ENCODE measurements at regions not wholly inside any gene's neighbourhood (a gene's known extent, or its start where the extent isn't known, plus 50 kb on each side); places are given as distances from the start of the nearest gene placed in this dataset.
"Not testable (repeated sequence)": the region's sequence is repeated elsewhere in the genome, so short reads cannot be mapped to it uniquely, and the experiment has no call there.

GRCh38 chr6:6439778-6440177, 119.3 kb upstream of the F13A1 start:
- Histone ChIP-seq H3K27me3 (ENCODE audit: insufficient read depth, low read length) (peaks cover 4% of the 10 kb centered on the region), H3K4me3 (ENCODE audit: low read length) (no peak overlapping the region), H3K9me3 (ENCODE audit: low read depth, low read length) (no peaks in the 10 kb centered on the region), H3K4me1 (ENCODE audit: insufficient read depth, low read length) (no peaks in the 10 kb centered on the region)

GRCh38 chr6:6452002-6452401, 131.5 kb upstream of the F13A1 start:
- Histone ChIP-seq H3K9me3 (ENCODE audit: low read depth, low read length) (no peaks in the 10 kb centered on the region), H3K4me3 (ENCODE audit: low read length) (no peak overlapping the region), H3K27me3 (ENCODE audit: insufficient read depth, low read length) (no peaks in the 10 kb centered on the region), H3K4me1 (ENCODE audit: insufficient read depth, low read length) (no peaks in the 10 kb centered on the region)

GRCh38 chr6:6453186-6453585, 132.7 kb upstream of the F13A1 start:
- H3K4me1 ChIP-seq (ENCODE audit: insufficient read depth, low read length) = no peaks in the 10 kb centered on the region

DNA sequence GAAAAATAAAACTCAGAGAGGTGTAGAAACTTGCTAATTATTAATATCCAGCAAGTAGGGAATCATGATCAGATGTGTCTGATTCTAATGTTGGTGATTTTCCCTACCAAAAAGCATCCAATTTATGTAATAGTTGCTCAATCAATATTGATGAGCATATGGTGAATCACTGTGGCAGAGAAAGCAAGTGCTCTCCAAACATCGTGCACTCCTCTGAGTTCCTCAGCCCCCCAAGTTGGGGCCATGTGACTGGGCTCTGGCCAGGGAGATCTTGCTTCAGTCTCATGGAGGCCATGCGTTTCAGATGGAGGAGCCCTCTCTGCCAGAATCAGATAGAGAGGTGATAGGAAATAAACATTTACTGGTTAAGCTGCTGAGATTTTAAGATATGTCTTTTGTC, 133.2 kb upstream of the LY86 start:
- Histone ChIP-seq H3K9me3 (ENCODE audit: low read depth, low read length) (no peaks in the 10 kb centered on the region), H3K4me1 (ENCODE audit: insufficient read depth, low read length) (no peaks in the 10 kb centered on the region), H3K27me3 (ENCODE audit: insufficient read depth, low read length) (no peaks in the 10 kb centered on the region), H3K4me3 (ENCODE audit: low read length) (no peak overlapping the region)

More at GRCh38 chr6:6453186-6453585, 132.7 kb upstream of the F13A1 start:
- H3K9me3 ChIP-seq (ENCODE audit: low read depth, low read length) = no peaks in the 10 kb centered on the region
- H3K27me3 ChIP-seq (ENCODE audit: insufficient read depth, low read length) = no peaks in the 10 kb centered on the region
- H3K4me3 ChIP-seq (ENCODE audit: low read length) = no peak overlapping the region

DNA sequence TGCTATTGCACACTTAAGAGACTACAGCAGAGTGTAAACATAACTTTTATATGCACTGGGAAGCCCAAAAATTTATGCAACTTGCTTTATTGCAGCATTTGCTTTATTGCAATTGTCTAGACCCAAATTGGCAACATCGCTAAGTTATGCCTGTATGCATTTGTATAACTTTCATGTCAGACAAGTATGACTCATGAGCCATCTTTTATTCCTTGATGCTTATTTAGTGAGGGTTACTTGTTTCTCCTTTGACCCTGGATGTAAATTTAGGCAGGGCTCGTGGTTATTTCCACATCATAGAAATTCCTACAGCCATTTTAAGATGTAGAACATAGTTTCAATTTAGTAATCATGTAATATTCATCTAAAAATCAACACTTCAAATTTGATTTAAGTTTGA, 130.3 kb upstream of the LY86 start:
- no peaks in the 10 kb centered on the region for H3K27me3 ChIP-seq (ENCODE audit: insufficient read depth, low read length)
- no peaks in the 10 kb centered on the region for H3K9me3 ChIP-seq (ENCODE audit: low read depth, low read length)
- H3K4me3 ChIP-seq (ENCODE audit: low read length) = no peak overlapping the region
- no peaks in the 10 kb centered on the region for H3K4me1 ChIP-seq (ENCODE audit: insufficient read depth, low read length)

- not testable (repeated sequence) for H3K4me3 ChIP-seq (ENCODE audit: low read length)
Observed at GRCh38 chr6:6459963-6460362, 128.6 kb upstream of the LY86 start.

DNA sequence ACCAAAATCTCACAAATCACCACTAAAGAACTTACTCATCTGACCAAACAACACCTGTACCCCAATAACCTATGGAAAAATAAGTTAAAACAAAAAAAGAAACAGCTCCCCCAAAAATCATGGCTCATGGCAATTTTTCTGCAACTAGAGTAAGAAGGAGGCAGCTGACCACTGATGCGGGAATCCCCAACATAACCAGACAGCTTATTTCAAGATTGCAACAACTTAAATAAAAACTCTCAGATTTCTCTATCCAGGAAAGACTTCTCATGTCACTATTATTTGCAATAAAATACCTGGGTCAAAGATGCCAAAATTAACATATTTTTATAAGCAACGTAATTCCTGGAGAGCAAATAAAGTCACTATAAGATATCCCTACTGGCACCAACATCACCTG, 128.1 kb upstream of the LY86 start:
- Histone ChIP-seq H3K9me3 (ENCODE audit: low read depth, low read length) (no peaks in the 10 kb centered on the region), H3K4me3 (ENCODE audit: low read length) (no peak overlapping the region), H3K4me1 (ENCODE audit: insufficient read depth, low read length) (no peaks in the 10 kb centered on the region), H3K27me3 (ENCODE audit: insufficient read depth, low read length) (no peaks in the 10 kb centered on the region)

More at GRCh38 chr6:6459963-6460362, 128.6 kb upstream of the LY86 start:
- not testable (repeated sequence) for H3K4me1 ChIP-seq (ENCODE audit: insufficient read depth, low read length); H3K9me3 ChIP-seq (ENCODE audit: low read depth, low read length); H3K27me3 ChIP-seq (ENCODE audit: insufficient read depth, low read length)

DNA sequence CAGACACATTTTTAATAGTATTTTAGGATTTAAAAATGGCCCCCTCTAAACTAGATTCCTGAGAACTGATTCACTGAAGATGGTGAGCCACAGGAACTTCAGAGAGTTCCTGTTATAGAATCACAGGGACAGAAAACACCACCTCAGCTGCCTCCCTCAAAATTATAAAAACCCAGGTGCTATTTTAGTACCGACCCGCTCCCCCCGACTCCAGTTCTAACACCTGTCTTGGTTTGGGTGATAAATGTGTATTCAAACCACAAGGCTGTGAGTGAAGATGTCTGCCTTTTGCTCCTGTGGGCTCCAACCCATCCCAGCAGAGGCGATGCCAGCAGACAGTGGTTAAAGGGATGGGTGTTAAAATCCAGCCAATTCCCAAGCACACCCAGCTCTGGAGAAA, 127.4 kb upstream of the LY86 start:
- no peaks in the 10 kb centered on the region for H3K9me3 ChIP-seq (ENCODE audit: low read depth, low read length)
- no peaks in the 10 kb centered on the region for H3K27me3 ChIP-seq (ENCODE audit: insufficient read depth, low read length)
- H3K4me1 ChIP-seq (ENCODE audit: insufficient read depth, low read length) = no peaks in the 10 kb centered on the region
- no peak overlapping the region for H3K4me3 ChIP-seq (ENCODE audit: low read length)

DNA sequence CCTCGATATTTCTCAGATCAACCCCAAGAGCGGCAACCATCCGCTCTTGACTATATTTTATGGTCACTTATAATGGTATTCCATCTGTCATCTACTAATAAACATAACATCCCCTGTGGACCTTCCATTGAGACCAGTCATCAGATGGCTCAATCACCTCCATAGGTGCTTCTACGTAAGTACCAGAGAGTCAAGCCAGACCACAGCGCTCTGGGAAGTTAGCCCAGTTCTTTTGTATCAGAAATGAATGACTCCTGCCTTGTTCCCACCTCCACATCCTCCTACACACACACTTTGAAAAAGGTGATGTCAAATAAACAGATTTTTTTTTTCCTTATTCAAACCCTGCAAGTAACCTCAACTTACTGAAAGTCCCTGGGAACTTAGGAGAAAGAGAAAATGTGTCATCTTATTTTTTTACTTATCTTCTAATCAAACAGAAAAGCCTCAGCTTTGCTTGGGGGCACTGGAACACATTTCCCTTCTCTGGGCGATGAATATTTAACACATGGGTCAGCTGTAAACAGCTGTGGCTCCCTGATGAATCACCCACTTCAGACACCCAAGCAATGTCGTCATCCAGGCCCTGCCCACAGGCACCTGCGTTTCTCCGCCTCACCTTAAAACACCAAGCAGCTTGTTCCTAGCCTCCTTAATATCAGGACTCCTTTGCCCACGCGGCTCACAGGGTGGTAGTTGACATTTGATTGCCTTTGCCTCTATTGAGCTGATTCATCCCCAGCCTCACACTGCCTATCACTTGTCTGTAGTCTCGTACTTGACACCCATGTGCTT, 121.4 kb upstream of the LY86 start:
- H3K4me3 ChIP-seq (ENCODE audit: low read length) = no peak overlapping the region
- H3K9me3 ChIP-seq (ENCODE audit: low read depth, low read length) = no peaks in the 10 kb centered on the region
- H3K27me3 ChIP-seq (ENCODE audit: insufficient read depth, low read length) = no peaks in the 10 kb centered on the region
- H3K4me1 ChIP-seq (ENCODE audit: insufficient read depth, low read length) = peaks cover 29% of the 10 kb centered on the region

- H3K4me3 ChIP-seq (ENCODE audit: low read length) = no peak overlapping the region
- no peaks in the 10 kb centered on the region for H3K27me3 ChIP-seq (ENCODE audit: insufficient read depth, low read length)
- H3K9me3 ChIP-seq (ENCODE audit: low read depth, low read length) = no peaks in the 10 kb centered on the region
- H3K4me1 ChIP-seq (ENCODE audit: insufficient read depth, low read length) = peaks cover 33% of the 10 kb centered on the region
Observed at GRCh38 chr6:6469074-6469473, 119.4 kb upstream of the LY86 start.

GRCh38 chr6:6470123-6470522, 118.4 kb upstream of the LY86 start:
- peaks cover 33% of the 10 kb centered on the region for H3K4me1 ChIP-seq (ENCODE audit: insufficient read depth, low read length)
- H3K4me3 ChIP-seq (ENCODE audit: low read length) = no peak overlapping the region
- no peaks in the 10 kb centered on the region for H3K27me3 ChIP-seq (ENCODE audit: insufficient read depth, low read length)
- H3K9me3 ChIP-seq (ENCODE audit: low read depth, low read length) = no peaks in the 10 kb centered on the region

DNA sequence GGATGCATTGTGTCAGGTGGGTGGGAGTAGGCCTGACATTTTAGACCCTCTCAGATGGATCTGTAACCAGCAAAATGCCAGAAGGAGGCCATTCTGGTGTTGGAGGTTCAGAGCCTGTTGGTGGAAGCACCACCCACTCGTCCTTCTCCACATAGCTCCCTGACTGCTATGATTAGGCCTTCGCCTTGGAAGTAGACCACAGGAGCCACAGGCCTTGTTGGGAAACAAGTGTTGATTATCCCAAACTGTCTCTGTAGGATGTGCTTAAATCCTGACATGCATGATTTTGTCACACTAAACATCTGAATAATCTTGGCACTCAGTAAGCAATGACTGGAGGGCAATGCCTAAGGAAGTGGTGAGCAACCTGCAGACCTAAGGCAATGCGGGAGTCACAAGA, 117.2 kb upstream of the LY86 start:
- no peak overlapping the region for H3K4me3 ChIP-seq (ENCODE audit: low read length)
- no peaks in the 10 kb centered on the region for H3K27me3 ChIP-seq (ENCODE audit: insufficient read depth, low read length)
- H3K4me1 ChIP-seq (ENCODE audit: insufficient read depth, low read length) = peaks cover 33% of the 10 kb centered on the region
- H3K9me3 ChIP-seq (ENCODE audit: low read depth, low read length) = no peaks in the 10 kb centered on the region

DNA sequence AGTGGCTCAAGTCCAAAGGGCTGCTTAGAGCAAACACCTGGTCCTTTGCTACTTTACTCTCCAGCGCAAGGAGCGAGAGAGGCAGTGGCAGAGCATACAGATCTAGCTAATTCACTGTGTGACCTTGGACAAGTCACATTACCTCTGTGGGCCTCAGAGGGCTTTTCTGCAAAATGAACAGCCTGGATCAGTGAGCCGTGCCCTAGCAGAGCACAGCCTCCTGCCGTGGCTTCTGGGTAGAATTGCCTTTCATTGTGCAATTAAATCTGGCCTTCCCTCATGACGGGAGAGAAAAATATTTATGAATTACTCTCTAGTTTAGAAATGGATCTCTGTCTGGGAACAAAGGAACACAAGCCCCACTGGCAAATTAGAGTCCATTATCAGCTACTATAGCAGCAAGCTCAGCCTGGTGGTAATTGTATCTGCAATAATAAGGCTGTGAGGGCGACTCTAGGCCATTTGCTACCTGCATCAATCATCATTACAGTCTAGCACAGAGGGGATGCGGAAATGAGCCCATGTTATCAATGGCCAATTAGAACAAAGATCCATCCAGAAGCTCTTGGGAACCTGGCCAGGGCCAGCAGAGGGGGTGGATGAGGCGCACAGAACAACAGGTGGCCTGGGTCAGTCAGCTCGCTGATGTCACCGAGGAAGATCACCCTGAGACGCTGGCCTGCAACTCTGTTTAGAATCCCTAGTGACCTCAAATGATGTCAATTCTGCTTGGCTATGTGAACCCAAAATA, 114.2 kb upstream of the LY86 start:
- H3K27me3 ChIP-seq (ENCODE audit: insufficient read depth, low read length) = no peaks in the 10 kb centered on the region

DNA sequence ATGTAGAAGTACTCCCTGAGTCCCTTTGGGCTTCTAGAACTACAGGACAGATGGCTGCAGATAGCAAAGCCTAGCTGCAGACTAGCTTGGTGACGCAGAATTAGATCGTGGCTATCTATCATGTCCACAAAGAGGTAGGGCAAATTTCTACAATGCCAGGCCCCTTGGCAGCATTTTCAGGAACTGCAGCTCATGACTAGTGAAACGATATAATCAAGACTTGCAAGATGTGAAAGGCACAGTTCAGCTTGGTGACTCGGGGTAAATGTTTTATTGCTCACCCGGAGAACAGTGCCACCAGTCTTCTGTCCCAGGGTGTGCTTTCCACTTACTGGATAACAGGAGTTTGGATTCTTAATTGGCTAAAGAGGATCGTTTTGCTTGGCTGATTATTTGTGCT, 108.7 kb upstream of the LY86 start:
- no peak overlapping the region for H3K4me3 ChIP-seq (ENCODE audit: low read length)
- peaks cover 13% of the 10 kb centered on the region for H3K27me3 ChIP-seq (ENCODE audit: insufficient read depth, low read length)
- no peaks in the 10 kb centered on the region for H3K9me3 ChIP-seq (ENCODE audit: low read depth, low read length)
- H3K4me1 ChIP-seq (ENCODE audit: insufficient read depth, low read length) = no peaks in the 10 kb centered on the region

More for the DNA sequence above, 114.2 kb upstream of the LY86 start:
- Histone ChIP-seq H3K4me3 (ENCODE audit: low read length) (no peak overlapping the region), H3K9me3 (ENCODE audit: low read depth, low read length) (no peaks in the 10 kb centered on the region), H3K4me1 (ENCODE audit: insufficient read depth, low read length) (peaks cover 20% of the 10 kb centered on the region)

GRCh38 chr6:6482256-6482655, 106.3 kb upstream of the LY86 start:
- no peaks in the 10 kb centered on the region for H3K4me1 ChIP-seq (ENCODE audit: insufficient read depth, low read length)
- peaks cover 13% of the 10 kb centered on the region for H3K27me3 ChIP-seq (ENCODE audit: insufficient read depth, low read length)
- H3K4me3 ChIP-seq (ENCODE audit: low read length) = no peak overlapping the region
- no peaks in the 10 kb centered on the region for H3K9me3 ChIP-seq (ENCODE audit: low read depth, low read length)

DNA sequence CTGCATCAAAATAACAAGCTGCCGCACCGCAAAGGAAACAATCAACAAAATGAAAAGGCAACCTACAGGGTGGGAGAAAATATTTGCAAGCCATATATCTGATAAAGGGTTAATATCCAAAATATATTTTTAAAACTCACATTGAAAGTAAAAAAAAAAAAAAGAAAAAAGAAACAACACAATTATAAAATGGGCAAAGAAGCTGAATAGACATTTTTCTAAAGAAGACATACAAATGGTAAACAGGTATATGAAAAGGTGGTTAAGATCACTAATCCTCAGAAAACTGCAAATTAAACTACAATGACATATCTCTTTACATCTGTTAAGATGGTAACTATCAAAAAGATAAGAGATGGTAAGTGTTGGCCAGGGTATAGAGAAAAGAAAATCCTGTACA, 105.4 kb upstream of the LY86 start:
- peaks cover 13% of the 10 kb centered on the region for H3K27me3 ChIP-seq (ENCODE audit: insufficient read depth, low read length)
- H3K4me1 ChIP-seq (ENCODE audit: insufficient read depth, low read length) = no peaks in the 10 kb centered on the region
- no peak overlapping the region for H3K4me3 ChIP-seq (ENCODE audit: low read length)
- H3K9me3 ChIP-seq (ENCODE audit: low read depth, low read length) = no peaks in the 10 kb centered on the region

Data from mononuclear cell (primary cell).